ENCODE measurements at regions not wholly inside any gene's neighbourhood (a gene's known extent, or its start where the extent isn't known, plus 50 kb on each side); places are given as distances from the start of the nearest gene placed in this dataset.
"Not testable (repeated sequence)": the region's sequence is repeated elsewhere in the genome, so short reads cannot be mapped to it uniquely, and the experiment has no call there.

- no peak overlapping the region for H2AFZ ChIP-seq
- H4K20me1 ChIP-seq (ENCODE audit: insufficient read depth) = no peaks in the 10 kb centered on the region
- H3F3A ChIP-seq (ENCODE audit: insufficient read depth) = no peaks in the 10 kb centered on the region
- no peak overlapping the region for H3K27ac ChIP-seq
- no peak overlapping the region for H3K4me2 ChIP-seq (ENCODE audit: unreplicated experiment)
- no peaks in the 10 kb centered on the region for H3K36me3 ChIP-seq (ENCODE audit: low read depth)
- no peak overlapping the region for H3K4me3 ChIP-seq
- H3K9me2 ChIP-seq (ENCODE audit: insufficient read depth) = no peaks in the 10 kb centered on the region
- 2 to 5% methylated on average over 4 of the region's 4 CpGs for WGBS, 2 experiments (ENCODE audit: low coverage in 1 of 2, low lambda C conversion rate in 2 of 2, missing lambda C conversion rate in 2 of 2)
- no peaks in the 10 kb centered on the region for H3K27me3 ChIP-seq (replicated peaks; ENCODE audit: insufficient read depth)
- DNase-seq = no peak
- H3K9me3 ChIP-seq (ENCODE audit: low read depth) = no peaks in the 10 kb centered on the region
- in situ Hi-C loops (cut with MboI) = no loop called here
- no peaks in the 10 kb centered on the region for H3K79me2 ChIP-seq (ENCODE audit: insufficient read depth)
- no peak overlapping the region for H3K9ac ChIP-seq
- TF ChIP-seq EZH2phosphoT487 (IDR thresholded peaks at IDR 0.05; ENCODE audit: insufficient read depth, low read depth) = no peak
- TF ChIP-seq EZH2 (IDR thresholded peaks at IDR 0.05; ENCODE audit: insufficient read depth, poor library complexity, severe bottlenecking) = no peak
- H3K4me1 ChIP-seq (ENCODE audit: insufficient read depth) = no peaks in the 10 kb centered on the region
Measured at GRCh38 chr5:166117072-166118066, 2174.1 kb upstream of the WWC1 start.

GRCh38 chr5:166119506-166119905 lies 2171.9 kb upstream of the WWC1 start:
- Histone ChIP-seq H3K27me3 (replicated peaks; ENCODE audit: insufficient read depth) (no peaks in the 10 kb centered on the region), H3K9me2 (ENCODE audit: insufficient read depth) (no peaks in the 10 kb centered on the region), H3K9me3 (ENCODE audit: low read depth) (no peaks in the 10 kb centered on the region), H4K20me1 (ENCODE audit: insufficient read depth) (no peaks in the 10 kb centered on the region), H3K9ac (no peak overlapping the region), H3K36me3 (ENCODE audit: low read depth) (no peaks in the 10 kb centered on the region), H3K4me3 (no peak overlapping the region), H3F3A (ENCODE audit: insufficient read depth) (no peaks in the 10 kb centered on the region), H2AFZ (no peak overlapping the region), H3K4me1 (ENCODE audit: insufficient read depth) (no peaks in the 10 kb centered on the region), H3K79me2 (ENCODE audit: insufficient read depth) (no peaks in the 10 kb centered on the region), H3K27ac (no peak overlapping the region), H3K4me2 (ENCODE audit: unreplicated experiment) (no peak overlapping the region)
- 26% methylated on average over 2 of the region's 2 CpGs for WGBS, 2 experiments (ENCODE audit: low coverage in 1 of 2, low lambda C conversion rate in 2 of 2, missing lambda C conversion rate in 2 of 2)
- TF ChIP-seq EZH2 (IDR thresholded peaks at IDR 0.05; ENCODE audit: insufficient read depth, poor library complexity, severe bottlenecking) (no peak), EZH2phosphoT487 (IDR thresholded peaks at IDR 0.05; ENCODE audit: insufficient read depth, low read depth) (no peak)
- DNase-seq = no peak
- in situ Hi-C loops (cut with MboI) = no loop called here

DNA sequence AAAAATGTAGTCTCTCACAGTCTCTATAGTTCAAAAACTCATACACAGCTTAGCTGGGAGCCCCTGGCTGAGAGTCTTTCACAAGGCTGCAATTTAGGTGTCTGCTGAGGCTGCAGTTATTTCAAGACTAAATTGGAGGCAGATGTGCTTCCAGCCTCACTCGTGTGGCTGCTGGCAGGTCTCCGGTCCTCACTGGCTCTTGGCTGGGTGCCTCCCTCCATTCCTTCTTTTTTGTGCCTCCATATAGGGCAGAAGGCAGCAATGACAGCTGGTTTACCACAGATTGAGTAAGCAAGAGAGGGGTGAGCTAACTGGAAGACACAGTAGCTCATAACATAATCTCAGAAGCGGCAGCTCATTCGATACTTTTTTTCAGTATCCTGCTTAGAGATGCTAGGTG lies 2167.7 kb upstream of the WWC1 start:
- in situ Hi-C loops (cut with MboI) = no loop called here
- WGBS, 2 experiments (ENCODE audit: low coverage in 1 of 2, low lambda C conversion rate in 2 of 2, missing lambda C conversion rate in 2 of 2) = 2 to 6% methylated on average over 4 of the region's 4 CpGs
- no peaks in the 10 kb centered on the region for H3K79me2 ChIP-seq (ENCODE audit: insufficient read depth)

DNA sequence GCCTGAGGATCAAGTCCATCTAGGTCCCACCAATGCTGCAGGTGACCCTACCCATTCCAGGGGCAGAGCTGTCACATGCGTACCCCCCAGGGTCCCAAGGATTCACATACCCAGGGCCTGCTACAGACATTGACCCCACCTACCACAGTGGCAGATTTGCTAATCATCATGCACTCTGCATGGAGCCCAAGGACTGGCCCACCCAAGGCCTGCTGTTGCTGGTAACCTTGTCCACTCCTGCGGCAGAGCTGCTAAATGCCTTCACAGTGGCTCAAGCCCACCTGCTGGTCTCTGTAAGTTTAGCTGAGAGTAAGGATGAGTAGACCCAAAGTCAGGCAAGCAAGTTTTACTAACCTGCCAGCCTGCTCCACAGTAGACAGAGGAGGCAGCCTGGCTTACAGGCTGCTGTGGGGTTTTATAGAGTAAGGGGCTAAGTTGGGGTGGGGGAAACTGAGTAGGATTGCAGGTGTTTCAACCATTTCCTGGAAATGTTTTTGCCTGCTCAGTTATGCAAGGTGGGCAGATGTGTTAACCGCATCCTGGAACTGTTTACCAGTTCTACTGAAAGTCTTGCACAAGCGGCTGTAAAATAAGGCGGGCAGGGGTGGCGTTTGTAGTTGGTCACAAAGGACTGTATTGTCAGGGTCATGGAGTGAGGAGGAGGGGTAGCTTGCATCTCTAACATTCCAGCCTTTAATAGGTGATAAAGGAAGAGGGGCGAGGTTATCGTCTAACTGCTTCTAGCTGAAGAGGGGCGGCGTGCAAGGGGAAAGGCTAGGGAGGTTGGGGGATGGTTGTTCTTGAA lies 2163.5 kb upstream of the WWC1 start:
- Histone ChIP-seq H3F3A (ENCODE audit: insufficient read depth) (no peaks in the 10 kb centered on the region), H4K20me1 (ENCODE audit: insufficient read depth) (no peaks in the 10 kb centered on the region), H3K27me3 (replicated peaks; ENCODE audit: insufficient read depth) (no peaks in the 10 kb centered on the region), H3K9me2 (ENCODE audit: insufficient read depth) (no peaks in the 10 kb centered on the region), H3K27ac (no peak overlapping the region), H3K9ac (no peak overlapping the region), H2AFZ (no peak overlapping the region), H3K4me1 (ENCODE audit: insufficient read depth) (no peaks in the 10 kb centered on the region), H3K79me2 (ENCODE audit: insufficient read depth) (no peaks in the 10 kb centered on the region), H3K4me3 (no peak overlapping the region), H3K4me2 (ENCODE audit: unreplicated experiment) (no peak overlapping the region), H3K9me3 (ENCODE audit: low read depth) (no peaks in the 10 kb centered on the region), H3K36me3 (ENCODE audit: low read depth) (no peaks in the 10 kb centered on the region)
- WGBS, 2 experiments (ENCODE audit: low coverage in 1 of 2, low lambda C conversion rate in 2 of 2, missing lambda C conversion rate in 2 of 2) = 37 to 38% methylated on average over 10 of the region's 10 CpGs
- no peak for DNase-seq
- in situ Hi-C loops (cut with MboI) = no loop called here
- TF ChIP-seq EZH2phosphoT487 (IDR thresholded peaks at IDR 0.05; ENCODE audit: insufficient read depth, low read depth) (no peak), EZH2 (IDR thresholded peaks at IDR 0.05; ENCODE audit: insufficient read depth, poor library complexity, severe bottlenecking) (no peak)

More for the DNA sequence above, 2167.7 kb upstream of the WWC1 start:
- H3K4me2 ChIP-seq (ENCODE audit: unreplicated experiment) = no peak overlapping the region
- no peak overlapping the region for H3K9ac ChIP-seq
- DNase-seq = no peak
- H3K9me2 ChIP-seq (ENCODE audit: insufficient read depth) = no peaks in the 10 kb centered on the region
- no peaks in the 10 kb centered on the region for H3K27me3 ChIP-seq (replicated peaks; ENCODE audit: insufficient read depth)
- H3K4me3 ChIP-seq = no peak overlapping the region
- no peak overlapping the region for H2AFZ ChIP-seq
- no peak for TF ChIP-seq EZH2phosphoT487 (IDR thresholded peaks at IDR 0.05; ENCODE audit: insufficient read depth, low read depth)
- no peak for TF ChIP-seq EZH2 (IDR thresholded peaks at IDR 0.05; ENCODE audit: insufficient read depth, poor library complexity, severe bottlenecking)
- no peaks in the 10 kb centered on the region for H3F3A ChIP-seq (ENCODE audit: insufficient read depth)
- H3K36me3 ChIP-seq (ENCODE audit: low read depth) = no peaks in the 10 kb centered on the region
- H3K4me1 ChIP-seq (ENCODE audit: insufficient read depth) = no peaks in the 10 kb centered on the region
- H3K27ac ChIP-seq = no peak overlapping the region
- H3K9me3 ChIP-seq (ENCODE audit: low read depth) = no peaks in the 10 kb centered on the region
- H4K20me1 ChIP-seq (ENCODE audit: insufficient read depth) = no peaks in the 10 kb centered on the region

DNA sequence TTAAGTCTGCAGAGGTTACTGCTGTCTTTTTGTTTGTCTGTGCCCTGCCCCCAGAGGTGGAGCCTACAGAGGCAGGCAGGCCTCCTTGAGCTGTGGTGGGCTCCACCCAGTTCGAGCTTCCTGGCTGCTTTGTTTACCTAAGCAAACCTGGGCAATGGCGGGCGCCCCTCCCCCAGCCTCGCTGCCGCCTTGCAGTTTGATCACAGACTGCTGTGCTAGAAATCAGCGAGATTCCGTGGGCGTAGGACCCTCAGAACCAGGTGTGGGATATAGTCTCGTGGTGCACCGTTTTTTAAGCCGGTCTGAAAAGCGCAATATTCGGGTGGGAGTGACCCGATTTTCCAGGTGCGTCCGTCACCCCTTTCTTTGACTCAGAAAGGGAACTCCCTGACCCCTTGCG lies 2146.3 kb upstream of the WWC1 start:
- H3K9me2 ChIP-seq (ENCODE audit: insufficient read depth); H3K4me3 ChIP-seq; H3K27me3 ChIP-seq (replicated peaks; ENCODE audit: insufficient read depth); DNase-seq; H3K4me1 ChIP-seq (ENCODE audit: insufficient read depth); H4K20me1 ChIP-seq (ENCODE audit: insufficient read depth); H3K36me3 ChIP-seq (ENCODE audit: low read depth); H3K9ac ChIP-seq; H3K27ac ChIP-seq; H2AFZ ChIP-seq; H3K79me2 ChIP-seq (ENCODE audit: insufficient read depth); H3K4me2 ChIP-seq (ENCODE audit: unreplicated experiment); H3K9me3 ChIP-seq (ENCODE audit: low read depth); H3F3A ChIP-seq (ENCODE audit: insufficient read depth); in situ Hi-C loops (cut with MboI): not testable (repeated sequence)
- 39 to 46% methylated on average over 12 to 17 of the region's 17 CpGs for WGBS, 2 experiments (ENCODE audit: low coverage in 1 of 2, low lambda C conversion rate in 2 of 2, missing lambda C conversion rate in 2 of 2)
